Smooth muscle cell (in vitro differentiated cells): ENCODE measurements at regions not wholly inside any gene's neighbourhood (a gene's known extent, or its start where the extent isn't known, plus 50 kb on each side); places are given as distances from the start of the nearest gene placed in this dataset.

Source experiments
- DNase-seq: peaks from one replicate; lab custom pipeline; 2025; ENCODE audit not compliant: unreplicated experiment; lab: John Stamatoyannopoulos, UW
- H2AFZ ChIP-seq: fragments of 200-600 bp; sonication (generic); 2 replicates; pipeline ENCODE4 v1.6.0; 2016; ENCODE audit warnings: antibody characterized with exemption, low read depth, mild to moderate bottlenecking
- H3F3A ChIP-seq: fragments of 200-600 bp; sonication (generic); 2 replicates; pipeline ENCODE4 v1.6.0; 2017; ENCODE audit warnings: antibody characterized with exemption, low read depth
- H3K27ac ChIP-seq: fragments of 200-600 bp; sonication (generic); 2 replicates; pipeline ENCODE4 v1.5.1; 2016; ENCODE audit warnings: low read depth, mild to moderate bottlenecking
- H3K27me3 ChIP-seq: fragments of 200-600 bp; sonication (generic); 2 replicates; pipeline ENCODE4 v1.6.1; 2016; ENCODE audit warnings: low read depth, mild to moderate bottlenecking
- H3K36me3 ChIP-seq: fragments of 200-600 bp; sonication (generic); 2 replicates; pipeline ENCODE4 v1.5.1; 2016; ENCODE audit warnings: low read depth
- H3K4me1 ChIP-seq: fragments of 200-600 bp; sonication (generic); 2 replicates; pipeline ENCODE4 v1.5.1; 2016; ENCODE audit warnings: low read depth
- H3K4me2 ChIP-seq: fragments of 200-600 bp; sonication (generic); 2 replicates; pipeline ENCODE4 v1.6.0; 2016; ENCODE audit warnings: mild to moderate bottlenecking
- H3K4me3 ChIP-seq: fragments of 200-600 bp; sonication (generic); 2 replicates; pipeline ENCODE4 v1.5.1; 2016; ENCODE audit warnings: mild to moderate bottlenecking
- H3K79me2 ChIP-seq: fragments of 200-600 bp; sonication (generic); 2 replicates; pipeline ENCODE4 v1.6.0; 2016; ENCODE audit warnings: low read depth, mild to moderate bottlenecking
- H3K9ac ChIP-seq: fragments of 200-600 bp; sonication (generic); 2 replicates; pipeline ENCODE4 v1.6.0; 2016; ENCODE audit warnings: low read depth
- H3K9me3 ChIP-seq: fragments of 200-600 bp; sonication (generic); replicated peaks from 2 replicates; pipeline ENCODE4 v1.5.1; 2016; ENCODE audit warnings: low read depth
- H4K20me1 ChIP-seq: fragments of 200-600 bp; sonication (generic); 2 replicates; pipeline ENCODE4 v1.6.0; 2016; ENCODE audit warnings: low read depth
- CTCF ChIP-seq: fragments of 200-600 bp; sonication (generic); IDR thresholded peaks from 2 replicates; pipeline ENCODE4 v1.5.1; 2017; ENCODE audit warnings: borderline replicate concordance, mild to moderate bottlenecking, antibody characterized with exemption; ENCODE audit not compliant: insufficient read depth, poor library complexity, severe bottlenecking
- WGBS: methylation state at CpG from one replicate; pipeline ENCODE4 v1.1.7; 2016; ENCODE audit warnings: low lambda C conversion rate; 5-methylcytosine and 5-hydroxymethylcytosine counted together

- Histone ChIP-seq H3F3A (no peaks in the 10 kb centered on the region), H3K36me3 (no peaks in the 10 kb centered on the region), H2AFZ (no peak overlapping the region), H3K4me3 (no peak overlapping the region), H3K79me2 (no peaks in the 10 kb centered on the region), H3K9ac (no peak overlapping the region), H3K27me3 (no peaks in the 10 kb centered on the region), H3K4me1 (peaks cover 3% of the 10 kb centered on the region), H3K9me3 (peaks cover 4% of the 10 kb centered on the region), H3K4me2 (no peak overlapping the region), H4K20me1 (no peaks in the 10 kb centered on the region), H3K27ac (no peak overlapping the region)
- DNase-seq = no peak
- no peak for TF ChIP-seq CTCF
- 77% methylated on average over 1 of the region's 1 CpG for WGBS
These were observed 83.1 kb upstream of the CCDC54 start for GRCh38 chr3:107294117-107294516.

GRCh38 chr3:107297597-107297996 lies 79.6 kb upstream of the CCDC54 start:
- TF ChIP-seq CTCF = no peak
- H3K4me2 ChIP-seq = no peak overlapping the region
- H3K27me3 ChIP-seq = no peaks in the 10 kb centered on the region
- no peaks in the 10 kb centered on the region for H3F3A ChIP-seq
- H2AFZ ChIP-seq = no peak overlapping the region
- no peak overlapping the region for H3K4me3 ChIP-seq
- no peaks in the 10 kb centered on the region for H3K36me3 ChIP-seq
- no peak overlapping the region for H3K9ac ChIP-seq
- no peak for DNase-seq
- H3K79me2 ChIP-seq = no peaks in the 10 kb centered on the region
- H3K27ac ChIP-seq = no peak overlapping the region
- H3K9me3 ChIP-seq = peaks cover 4% of the 10 kb centered on the region
- 94% methylated on average over 3 of the region's 3 CpGs for WGBS
- H4K20me1 ChIP-seq = no peaks in the 10 kb centered on the region
- peaks cover 3% of the 10 kb centered on the region for H3K4me1 ChIP-seq

GRCh38 chr3:107307205-107307604 lies 70.0 kb upstream of the CCDC54 start:
- Histone ChIP-seq H3K27me3 (no peaks in the 10 kb centered on the region), H2AFZ (no peak overlapping the region), H3K4me3 (no peak overlapping the region), H4K20me1 (no peaks in the 10 kb centered on the region), H3K4me1 (no peaks in the 10 kb centered on the region), H3K36me3 (no peaks in the 10 kb centered on the region), H3F3A (no peaks in the 10 kb centered on the region), H3K9ac (no peak overlapping the region), H3K9me3 (no peaks in the 10 kb centered on the region), H3K27ac (no peak overlapping the region), H3K4me2 (no peak overlapping the region), H3K79me2 (no peaks in the 10 kb centered on the region)
- DNase-seq = no peak
- 95% methylated on average over 2 of the region's 2 CpGs for WGBS
- no peak for TF ChIP-seq CTCF

GRCh38 chr3:107308716-107309115 lies 68.5 kb upstream of the CCDC54 start:
- H3K9ac ChIP-seq = no peak overlapping the region
- no peak overlapping the region for H2AFZ ChIP-seq
- 42% methylated on average over 2 of the region's 2 CpGs for WGBS
- no peak for TF ChIP-seq CTCF
- H4K20me1 ChIP-seq = no peaks in the 10 kb centered on the region
- no peaks in the 10 kb centered on the region for H3K36me3 ChIP-seq
- H3K27ac ChIP-seq = no peak overlapping the region
- no peak overlapping the region for H3K4me2 ChIP-seq
- no peak for DNase-seq
- no peaks in the 10 kb centered on the region for H3K4me1 ChIP-seq
- no peaks in the 10 kb centered on the region for H3K27me3 ChIP-seq
- H3F3A ChIP-seq = no peaks in the 10 kb centered on the region
- H3K9me3 ChIP-seq = no peaks in the 10 kb centered on the region
- H3K79me2 ChIP-seq = no peaks in the 10 kb centered on the region
- no peak overlapping the region for H3K4me3 ChIP-seq
